BE2C (cell line): ENCODE measurements at regions not wholly inside any gene's neighbourhood (a gene's known extent, or its start where the extent isn't known, plus 50 kb on each side); places are given as distances from the start of the nearest gene placed in this dataset.

ENCODE experiments used
- DNase-seq: peaks from one replicate; pipeline ENCODE4 v3.0.0-alpha.2; 2020
- H3K27me3 ChIP-seq: fragments of 250-450 bp; sonication (Bioruptor Pico); 2 replicates; pipeline ENCODE4 v1.5.1; 2020; ENCODE audit warnings: mild to moderate bottlenecking
- H3K36me3 ChIP-seq: fragments of 250-450 bp; sonication (Bioruptor Pico); 2 replicates; pipeline ENCODE4 v1.5.1; 2020; ENCODE audit warnings: mild to moderate bottlenecking
- H3K4me1 ChIP-seq: fragments of 250-450 bp; sonication (Bioruptor Pico); 2 replicates; pipeline ENCODE4 v1.5.1; 2020
- H3K4me3 ChIP-seq: 2 replicates; pipeline ENCODE4 v1.5.1; 2011; ENCODE audit warnings: low read depth, low read length
- H3K9me3 ChIP-seq: fragments of 250-450 bp; sonication (Bioruptor Pico); 2 replicates; pipeline ENCODE4 v1.5.1; 2020
- TF ChIP-seq, protein P1 (sequence below): IDR thresholded peaks from 2 replicates; pipeline ENCODE4 v1.5.1; 2012; ENCODE audit warnings: mild to moderate bottlenecking, low read depth, low read length

DNA sequence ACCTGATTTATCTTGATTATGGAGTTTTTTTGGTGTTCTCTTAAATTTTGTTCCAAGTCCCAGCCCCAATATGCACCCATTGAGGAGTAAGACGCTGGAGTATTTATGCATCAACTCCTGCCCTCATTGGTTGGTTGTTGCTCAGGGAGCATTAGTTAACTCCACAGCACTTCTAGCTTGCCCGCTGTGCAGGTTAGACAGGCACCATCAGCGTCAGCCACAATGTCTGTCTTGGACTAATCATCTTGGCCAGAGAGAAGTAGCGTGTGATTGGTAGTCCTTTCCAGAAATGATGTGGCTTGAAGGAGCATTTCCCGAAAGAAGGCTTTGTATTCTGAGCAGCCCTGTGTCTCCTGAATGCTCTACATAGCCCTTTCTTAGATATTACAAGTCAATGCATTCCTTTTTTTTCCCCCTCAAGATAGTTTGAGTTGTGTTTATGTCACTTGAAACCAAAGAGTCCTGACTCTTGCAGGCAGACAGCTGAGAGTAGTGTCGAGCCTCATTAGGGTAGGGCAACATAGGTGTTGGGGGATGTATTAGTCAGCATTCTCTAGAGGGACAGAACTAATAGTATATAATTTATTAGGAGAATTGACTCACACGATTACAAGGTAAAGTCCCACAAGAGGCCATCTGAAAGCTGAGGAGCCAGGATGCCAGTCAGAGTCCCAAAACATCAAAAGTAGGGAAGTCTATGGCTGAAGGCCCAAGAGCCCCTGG, 94.6 kb upstream of the RCN1 start:
- no peaks in the 10 kb centered on the region for H3K27me3 ChIP-seq
- H3K4me1 ChIP-seq, result no peaks in the 10 kb centered on the region
- H3K36me3 ChIP-seq, result no peaks in the 10 kb centered on the region
- H3K9me3 ChIP-seq, result no peaks in the 10 kb centered on the region
- DNase-seq, result no peak
- H3K4me3 ChIP-seq, result no peak overlapping the region
- TF ChIP-seq, protein P1, sequence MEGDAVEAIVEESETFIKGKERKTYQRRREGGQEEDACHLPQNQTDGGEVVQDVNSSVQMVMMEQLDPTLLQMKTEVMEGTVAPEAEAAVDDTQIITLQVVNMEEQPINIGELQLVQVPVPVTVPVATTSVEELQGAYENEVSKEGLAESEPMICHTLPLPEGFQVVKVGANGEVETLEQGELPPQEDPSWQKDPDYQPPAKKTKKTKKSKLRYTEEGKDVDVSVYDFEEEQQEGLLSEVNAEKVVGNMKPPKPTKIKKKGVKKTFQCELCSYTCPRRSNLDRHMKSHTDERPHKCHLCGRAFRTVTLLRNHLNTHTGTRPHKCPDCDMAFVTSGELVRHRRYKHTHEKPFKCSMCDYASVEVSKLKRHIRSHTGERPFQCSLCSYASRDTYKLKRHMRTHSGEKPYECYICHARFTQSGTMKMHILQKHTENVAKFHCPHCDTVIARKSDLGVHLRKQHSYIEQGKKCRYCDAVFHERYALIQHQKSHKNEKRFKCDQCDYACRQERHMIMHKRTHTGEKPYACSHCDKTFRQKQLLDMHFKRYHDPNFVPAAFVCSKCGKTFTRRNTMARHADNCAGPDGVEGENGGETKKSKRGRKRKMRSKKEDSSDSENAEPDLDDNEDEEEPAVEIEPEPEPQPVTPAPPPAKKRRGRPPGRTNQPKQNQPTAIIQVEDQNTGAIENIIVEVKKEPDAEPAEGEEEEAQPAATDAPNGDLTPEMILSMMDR, result no peak

DNA sequence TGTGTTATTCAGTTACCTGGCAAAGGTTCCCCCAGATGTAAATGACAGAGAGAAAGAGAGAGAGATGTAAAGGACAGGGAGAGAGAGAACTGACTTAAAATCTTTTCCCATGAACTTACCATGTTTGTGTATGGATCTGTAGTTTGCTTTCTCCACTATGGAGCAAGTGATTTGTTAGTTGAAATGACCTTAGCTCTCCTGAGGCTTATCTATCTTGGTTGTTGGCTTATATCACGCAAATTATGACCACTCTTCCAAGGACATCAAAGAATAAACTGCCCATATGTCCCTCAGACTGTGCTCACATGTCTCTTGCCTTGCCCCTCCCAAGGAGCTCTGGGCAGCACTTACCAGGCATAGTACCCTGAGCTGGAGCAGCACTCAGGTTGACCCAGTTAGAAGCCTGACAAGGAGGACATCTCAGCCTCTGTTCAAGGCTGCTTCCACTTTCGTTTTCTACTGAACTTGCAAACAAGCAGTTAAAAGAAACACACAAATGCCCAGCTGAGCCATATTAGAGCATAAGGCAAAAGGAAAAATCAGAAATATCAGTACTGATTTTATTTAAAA, 95.3 kb upstream of the RCN1 start:
- TF ChIP-seq, protein P1, result no peak
- Histone ChIP-seq H3K36me3 (no peaks in the 10 kb centered on the region), H3K4me3 (no peak overlapping the region), H3K27me3 (no peaks in the 10 kb centered on the region), H3K9me3 (no peaks in the 10 kb centered on the region), H3K4me1 (no peaks in the 10 kb centered on the region)
- no peak for DNase-seq

DNA sequence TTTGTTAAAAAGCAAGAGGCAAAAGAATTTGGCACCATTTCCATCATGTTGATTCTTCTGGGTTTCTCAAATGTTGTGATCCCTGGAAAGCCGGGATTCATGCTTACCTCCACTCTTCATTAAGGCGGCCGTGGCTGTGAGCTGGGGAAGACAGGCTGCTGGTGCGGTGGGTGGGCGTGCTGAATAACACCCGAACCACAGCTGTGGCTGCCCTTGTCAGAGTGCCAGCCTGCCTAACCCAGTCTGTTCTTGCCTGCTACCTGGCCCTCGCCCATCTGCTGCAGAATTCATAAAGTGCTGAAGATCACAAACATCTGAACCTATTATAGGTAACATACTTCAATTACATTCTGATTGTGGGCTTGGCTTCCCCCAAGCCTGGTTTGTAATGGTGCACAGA, 95.8 kb upstream of the RCN1 start:
- TF ChIP-seq, protein P1, result no peak
- no peak overlapping the region for H3K4me3 ChIP-seq
- no peaks in the 10 kb centered on the region for H3K36me3 ChIP-seq
- DNase-seq, result no peak
- H3K4me1 ChIP-seq, result no peaks in the 10 kb centered on the region
- H3K9me3 ChIP-seq, result no peaks in the 10 kb centered on the region
- no peaks in the 10 kb centered on the region for H3K27me3 ChIP-seq

DNA sequence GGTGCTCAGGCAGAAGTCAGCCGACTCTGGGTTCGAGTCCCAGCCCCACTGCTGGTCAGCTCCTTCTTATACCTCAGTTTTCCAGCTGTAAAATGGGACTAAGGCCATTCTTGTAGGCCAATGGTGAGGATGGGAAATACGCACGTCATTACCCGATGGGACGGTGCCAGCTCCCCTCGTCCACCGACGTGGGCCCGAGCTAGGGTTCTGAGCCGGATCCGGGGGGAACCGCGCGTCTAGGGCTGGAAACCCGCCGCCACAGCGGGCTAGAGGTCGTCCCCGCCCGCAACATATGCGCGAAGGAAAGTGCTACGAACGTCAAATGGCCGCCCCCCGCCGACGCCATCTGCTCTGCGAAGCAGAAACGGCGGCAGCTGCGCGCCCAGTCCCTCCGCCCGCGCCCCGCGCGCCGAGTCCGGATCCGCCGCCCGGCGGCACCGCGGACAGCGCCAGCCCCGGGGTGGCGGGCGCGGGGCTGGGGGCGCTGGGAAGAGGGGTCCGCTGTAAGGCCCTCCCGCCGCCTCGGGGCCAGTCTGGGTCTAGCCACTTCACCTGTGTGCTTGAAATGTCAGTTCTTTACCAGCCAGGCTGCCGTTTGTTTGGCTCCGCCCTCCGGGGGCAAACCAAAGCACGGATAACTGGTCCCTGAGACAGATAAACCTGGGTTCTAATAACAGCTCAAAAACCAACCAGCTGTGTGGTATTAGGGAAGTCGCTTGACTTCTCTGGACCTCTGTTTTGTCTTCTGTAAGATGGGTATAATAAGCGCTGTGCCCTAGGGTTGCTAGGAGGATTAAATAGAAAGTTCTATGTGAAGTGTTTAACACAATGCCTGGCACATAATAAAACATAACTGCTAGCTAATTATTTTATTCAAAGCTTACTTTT, 103.5 kb upstream of the RCN1 start:
- H3K4me3 ChIP-seq, result no peak overlapping the region
- no peaks in the 10 kb centered on the region for H3K4me1 ChIP-seq
- no peaks in the 10 kb centered on the region for H3K9me3 ChIP-seq
- no peaks in the 10 kb centered on the region for H3K36me3 ChIP-seq
- H3K27me3 ChIP-seq, result no peaks in the 10 kb centered on the region; the same call in 1 of the 2 replicates
- DNase-seq, result no peak
- TF ChIP-seq, protein P1, result no peak

DNA sequence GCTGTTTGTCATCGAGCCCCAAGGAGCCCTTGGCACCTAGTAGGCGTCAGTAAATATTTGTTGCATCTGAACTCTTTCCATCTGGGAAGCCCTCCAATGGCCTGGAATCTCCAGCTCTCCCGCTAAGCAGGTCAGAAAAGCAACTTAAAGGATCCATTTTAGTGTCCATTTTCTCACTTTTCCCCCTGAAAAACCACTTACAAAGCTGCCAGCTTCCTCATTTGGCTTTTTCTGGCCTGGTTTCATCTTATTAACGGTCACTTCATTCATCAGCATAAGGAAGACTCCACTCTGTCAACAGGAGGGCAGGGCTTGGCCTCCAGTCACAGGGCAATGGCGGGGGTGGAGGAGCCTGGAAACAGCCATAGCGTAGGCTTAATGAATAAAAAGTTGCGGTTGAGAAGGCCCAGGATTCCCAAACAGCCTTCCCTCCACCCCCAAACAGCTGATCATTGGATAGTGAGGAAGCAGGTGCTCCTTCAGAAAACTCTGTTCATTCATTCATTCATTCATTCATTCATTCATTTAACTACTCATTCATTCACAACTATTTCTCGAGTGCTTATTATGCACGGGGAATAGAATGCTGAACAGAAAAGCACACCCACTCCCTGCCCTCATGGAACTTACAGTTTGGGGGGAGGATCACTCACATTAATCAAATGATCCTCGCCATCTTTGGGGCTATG, 104.5 kb upstream of the RCN1 start:
- no peak for DNase-seq
- H3K27me3 ChIP-seq, result no peaks in the 10 kb centered on the region; the same call in 1 of the 2 replicates
- TF ChIP-seq, protein P1, result no peak

More for the DNA sequence above, 104.5 kb upstream of the RCN1 start:
- Histone ChIP-seq H3K4me1 (no peaks in the 10 kb centered on the region), H3K4me3 (no peak overlapping the region), H3K9me3 (no peaks in the 10 kb centered on the region), H3K36me3 (no peaks in the 10 kb centered on the region)
